ENCODE measurements at regions not wholly inside any gene's neighbourhood (a gene's known extent, or its start where the extent isn't known, plus 50 kb on each side); places are given as distances from the start of the nearest gene placed in this dataset.

- H3K4me3 ChIP-seq: no peak overlapping the region
- POLR2A ChIA-PET: no interaction called here
- CTCF ChIA-PET: no interaction called here
- no peaks in the 10 kb centered on the region for H3K4me1 ChIP-seq
- TF ChIP-seq NPAS2 (CRISPR knock-in tag; IDR thresholded peaks at IDR 0.05; ENCODE audit: borderline replicate concordance) (no peak), JUN (IDR thresholded peaks at IDR 0.05) (no peak), PHF8 (IDR thresholded peaks at IDR 0.05; ENCODE audit: borderline replicate concordance, low read depth) (no peak), SMC3 (IDR thresholded peaks at IDR 0.05) (no peak), EP300 (IDR thresholded peaks at IDR 0.05) (no peak), HMGXB4 (CRISPR knock-in tag; IDR thresholded peaks at IDR 0.05; ENCODE audit: borderline replicate concordance) (no peak), HOXB5 (CRISPR knock-in tag; IDR thresholded peaks at IDR 0.05) (no peak), EHF (CRISPR knock-in tag; IDR thresholded peaks at IDR 0.05) (no peak), BCL3 (IDR thresholded peaks at IDR 0.05) (no peak), HDAC2 (IDR thresholded peaks at IDR 0.05) (no peak), EHMT2 (IDR thresholded peaks at IDR 0.05; ENCODE audit: low read depth) (no peak), MAFK (IDR thresholded peaks at IDR 0.05; ENCODE audit: partially characterized antibody) (no peak), ZC3H11A (IDR thresholded peaks at IDR 0.05) (no peak), ESRRA (IDR thresholded peaks at IDR 0.05; ENCODE audit: borderline replicate concordance, low read length) (no peak), TFCP2L1 (CRISPR knock-in tag; IDR thresholded peaks at IDR 0.05) (no peak), HOXB13 (CRISPR knock-in tag; IDR thresholded peaks at IDR 0.05; ENCODE audit: low read depth) (no peak)
- TF ChIP-seq, protein P1, sequence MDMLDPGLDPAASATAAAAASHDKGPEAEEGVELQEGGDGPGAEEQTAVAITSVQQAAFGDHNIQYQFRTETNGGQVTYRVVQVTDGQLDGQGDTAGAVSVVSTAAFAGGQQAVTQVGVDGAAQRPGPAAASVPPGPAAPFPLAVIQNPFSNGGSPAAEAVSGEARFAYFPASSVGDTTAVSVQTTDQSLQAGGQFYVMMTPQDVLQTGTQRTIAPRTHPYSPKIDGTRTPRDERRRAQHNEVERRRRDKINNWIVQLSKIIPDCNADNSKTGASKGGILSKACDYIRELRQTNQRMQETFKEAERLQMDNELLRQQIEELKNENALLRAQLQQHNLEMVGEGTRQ (IDR thresholded peaks at IDR 0.05): no peak
- TF ChIP-seq, protein P2, sequence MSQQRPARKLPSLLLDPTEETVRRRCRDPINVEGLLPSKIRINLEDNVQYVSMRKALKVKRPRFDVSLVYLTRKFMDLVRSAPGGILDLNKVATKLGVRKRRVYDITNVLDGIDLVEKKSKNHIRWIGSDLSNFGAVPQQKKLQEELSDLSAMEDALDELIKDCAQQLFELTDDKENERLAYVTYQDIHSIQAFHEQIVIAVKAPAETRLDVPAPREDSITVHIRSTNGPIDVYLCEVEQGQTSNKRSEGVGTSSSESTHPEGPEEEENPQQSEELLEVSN (IDR thresholded peaks at IDR 0.05; ENCODE audit: borderline replicate concordance, low read depth): no peak
- FAIRE-seq (no peak), ATAC-seq (no peak), DNase-seq (ENCODE audit: low read depth in 1 of 2, low spot score in 1 of 2) (no peak)
- 39% methylated on average over 2 of the region's 2 CpGs for WGBS (ENCODE audit: missing lambda C conversion rate)
- H3K9me3 ChIP-seq: no peaks in the 10 kb centered on the region
- H3K4me2 ChIP-seq: no peak overlapping the region
- no peak overlapping the region for H3K27ac ChIP-seq
Measured at GRCh38 chr1:184241446-184241845, 145.4 kb upstream of the C1orf21 start.

GRCh38 chr1:184242507-184242943, 144.3 kb upstream of the C1orf21 start:
- ChIA-PET CTCF (interaction anchor here (0.7 to 1.9 kb wide), 4 partner anchors 9 to 1679 kb away, joined by 3 to 7 read pairs (median 4); no protein-coding TSS in a partner anchor), POLR2A (no interaction called here)
- FAIRE-seq (no peak), ATAC-seq (peak; percentile 38 to 47; a peak in 1 of 6 replicates), DNase-seq (ENCODE audit: low read depth in 1 of 2, low spot score in 1 of 2) (no peak)
- Histone ChIP-seq H3K4me2 (no peak overlapping the region), H3K4me1 (no peaks in the 10 kb centered on the region), H3K9me3 (no peaks in the 10 kb centered on the region), H3K4me3 (no peak overlapping the region), H3K27ac (no peak overlapping the region)
- TF ChIP-seq NPAS2 (CRISPR knock-in tag; IDR thresholded peaks at IDR 0.05; ENCODE audit: borderline replicate concordance) (no peak), POLR2A (IDR thresholded peaks at IDR 0.05; ENCODE audit: low read length) (no peak), PBX3 (IDR thresholded peaks at IDR 0.05) (no peak), NFE2L2 (conservative IDR thresholded peaks at IDR 0.05; ENCODE audit: low read length) (no peak), RAD21 (conservative IDR thresholded peaks at IDR 0.05 in 1 of 2, IDR thresholded peaks at IDR 0.05 in 1 of 2) (peak; percentile 18 to 20; a peak in 1 of 5 replicates)
- WGBS (ENCODE audit: missing lambda C conversion rate): 66% methylated on average over 2 of the region's 2 CpGs

All from A549 (cell line).